HG03139 (cell line): ENCODE measurements at regions not wholly inside any gene's neighbourhood (a gene's known extent, or its start where the extent isn't known, plus 50 kb on each side); places are given as distances from the start of the nearest gene placed in this dataset.

ENCODE experiments used
- ATAC-seq: cut with Tn5 transposase; IDR thresholded peaks from one replicate; pipeline ENCODE4 v1.9.1; 2021; ENCODE audit not compliant: unreplicated experiment

DNA sequence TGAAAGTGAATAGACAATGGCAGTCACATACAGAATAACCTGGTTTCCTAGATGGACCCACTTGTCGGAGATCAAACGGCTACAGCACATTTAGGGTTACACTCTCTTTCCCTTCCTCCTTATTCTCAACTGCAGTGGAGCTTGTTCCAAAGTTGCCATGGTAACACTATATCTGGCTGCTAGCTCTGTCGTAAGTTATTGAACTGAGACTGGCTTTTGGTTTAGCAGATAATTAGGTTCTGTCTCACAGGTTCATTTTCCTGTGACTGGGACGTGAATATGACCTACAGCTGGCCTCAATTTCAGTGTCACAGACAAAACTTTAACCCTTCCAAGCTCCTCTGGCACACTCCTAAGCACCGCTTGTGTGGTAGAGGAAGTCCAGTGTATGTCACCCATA, 875.8 kb downstream of the USP25 start:
- ATAC-seq, result no peak

DNA sequence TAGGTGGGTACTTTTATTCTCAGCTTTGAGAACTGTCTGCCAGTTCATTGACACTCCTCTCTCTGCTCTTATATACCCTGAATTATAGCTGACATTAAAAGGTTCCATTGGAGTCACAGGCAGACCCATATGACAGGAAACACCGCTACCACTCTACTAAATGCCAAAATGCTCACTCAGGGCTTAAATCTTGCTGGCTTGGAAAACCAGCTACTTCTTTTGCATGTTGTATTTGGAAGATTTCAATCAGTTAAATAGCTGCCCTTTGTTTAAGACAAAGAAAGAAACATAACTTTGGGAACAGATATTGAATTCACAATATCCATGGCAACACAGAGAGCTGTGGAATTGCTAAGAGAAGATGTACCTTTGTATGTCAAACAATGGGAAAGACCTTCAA, 876.5 kb downstream of the USP25 start:
- no peak for ATAC-seq

- ATAC-seq, result no peak
These were observed 878.5 kb downstream of the USP25 start for GRCh38 chr21:16608209-16608830.

- ATAC-seq, result no peak
These were observed 889.5 kb downstream of the USP25 start for GRCh38 chr21:16619281-16619680.

- no peak for ATAC-seq
These were observed 891.1 kb downstream of the USP25 start for GRCh38 chr21:16620786-16621320.

DNA sequence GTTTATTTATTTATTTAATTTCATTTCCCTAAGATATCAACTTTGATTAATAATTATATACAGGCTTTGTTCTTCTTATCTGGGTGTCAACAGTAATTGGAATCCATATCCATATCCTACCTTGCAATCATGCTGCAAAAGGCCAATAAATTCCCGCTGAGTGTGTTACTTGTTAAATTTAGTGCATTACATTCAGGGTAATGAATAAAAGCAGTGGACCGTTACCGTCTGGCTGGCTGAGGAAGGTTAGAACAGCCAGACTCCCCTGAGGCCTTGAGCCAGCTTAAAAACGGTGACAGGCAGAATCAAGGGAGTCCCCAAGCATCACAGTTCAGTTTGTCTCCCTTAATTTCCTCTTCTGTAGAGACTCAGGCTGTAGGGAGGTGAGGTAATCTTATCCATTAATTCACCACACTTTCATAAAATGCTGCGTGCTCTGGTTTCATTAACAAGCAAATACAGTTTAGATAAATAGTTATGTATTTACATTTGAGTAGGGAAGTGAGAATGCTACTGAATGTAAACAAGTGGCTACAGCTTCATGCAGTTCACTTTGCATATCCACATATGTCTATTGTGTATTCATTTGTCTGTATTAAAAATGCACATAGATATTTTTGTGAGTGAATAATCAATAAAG, 888.2 kb upstream of the CXADR start:
- ATAC-seq, result no peak

GRCh38 chr21:16625491-16625890, 887.4 kb upstream of the CXADR start:
- no peak for ATAC-seq

GRCh38 chr21:16633831-16634459, 878.9 kb upstream of the CXADR start:
- no peak for ATAC-seq

GRCh38 chr21:16634515-16634914, 878.3 kb upstream of the CXADR start:
- ATAC-seq, result no peak

DNA sequence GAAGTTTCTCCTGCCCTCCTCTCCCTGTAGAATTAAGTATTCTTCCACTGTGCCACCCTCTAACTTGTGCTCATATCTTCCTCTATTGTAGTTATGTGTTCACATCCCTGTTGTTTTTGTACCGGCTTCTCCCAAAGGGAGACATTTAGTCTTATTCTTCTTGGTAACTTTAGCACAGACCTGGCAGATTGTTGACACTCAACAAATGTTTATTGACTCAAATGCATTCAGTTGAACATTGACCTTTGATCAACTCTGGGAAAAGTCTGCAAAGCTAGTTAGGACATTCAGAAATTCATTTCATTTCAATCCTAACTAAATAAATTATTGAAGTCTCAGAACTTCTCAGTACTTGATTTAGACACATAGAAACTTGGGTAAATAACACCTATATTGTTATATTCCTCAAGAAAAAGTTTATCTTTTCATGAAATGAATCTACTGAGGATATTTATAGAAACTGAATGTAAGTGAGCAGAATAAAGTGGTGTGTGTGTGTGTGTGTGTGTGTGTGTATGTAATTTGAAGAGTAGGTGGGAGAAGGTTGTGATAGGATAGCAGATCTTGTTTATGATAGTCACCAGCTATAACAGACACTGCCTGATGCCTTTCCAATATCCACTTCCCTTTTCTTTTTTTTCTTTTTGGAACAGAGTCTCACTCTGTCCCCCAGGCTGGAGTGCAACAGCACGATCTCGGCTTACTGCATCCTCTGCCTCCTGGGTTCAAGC, 872.4 kb upstream of the CXADR start:
- no peak for ATAC-seq

- no peak for ATAC-seq
These were observed 870.5 kb upstream of the CXADR start for GRCh38 chr21:16642353-16642752.

DNA sequence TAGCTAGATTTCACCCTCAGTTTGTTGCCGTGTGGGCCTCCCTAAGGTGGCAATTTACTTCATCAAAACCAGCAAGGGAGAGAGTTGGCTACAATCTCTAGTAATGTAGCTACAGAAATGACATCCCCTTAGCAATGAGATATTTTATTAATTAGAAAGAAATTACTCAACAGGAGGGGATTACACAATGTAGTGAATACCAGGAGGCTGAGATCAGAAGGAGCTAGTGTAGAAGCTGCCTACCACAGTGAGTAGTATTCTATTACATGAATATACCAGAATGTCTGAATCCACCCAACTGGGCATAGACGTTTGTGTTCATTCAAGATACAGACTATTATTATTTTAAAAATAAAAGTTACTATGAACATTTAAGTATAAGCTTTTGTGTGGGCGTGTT, 868.2 kb upstream of the CXADR start:
- ATAC-seq, result no peak

DNA sequence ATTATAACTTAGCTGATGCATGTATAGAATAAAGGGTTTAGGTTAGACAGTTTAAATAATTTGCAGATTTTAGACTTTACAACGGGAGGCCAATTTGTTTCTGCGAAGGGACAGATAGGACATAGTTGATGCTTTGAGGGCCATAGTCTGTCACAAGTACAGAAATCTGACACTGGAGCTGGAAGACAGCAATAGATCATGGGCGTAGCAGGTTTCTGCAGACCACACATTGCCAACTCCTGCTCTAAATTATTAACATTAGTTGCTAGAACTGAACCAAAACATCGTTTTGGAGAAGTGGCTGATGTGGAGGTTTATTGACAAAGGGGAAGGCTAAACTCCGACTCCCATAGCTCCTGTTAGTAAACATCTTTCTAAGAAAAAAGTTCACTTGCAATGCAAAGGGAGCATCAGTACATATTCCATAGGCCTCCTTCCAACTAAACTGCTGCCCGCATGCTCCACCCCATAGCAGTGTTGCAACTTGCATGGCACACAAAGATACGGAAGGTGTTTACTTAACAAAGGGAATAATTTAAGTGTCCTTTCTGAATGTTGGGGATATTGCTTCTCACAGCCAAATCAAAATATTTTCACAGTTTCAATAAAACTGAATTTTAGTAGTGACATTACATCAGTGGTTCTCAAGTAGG, 862.0 kb upstream of the CXADR start:
- ATAC-seq, result no peak

- ATAC-seq, result no peak
These were observed 860.9 kb upstream of the CXADR start for GRCh38 chr21:16651956-16652355.

- ATAC-seq, result no peak
These were observed 849.4 kb upstream of the CXADR start for GRCh38 chr21:16663436-16663835.

DNA sequence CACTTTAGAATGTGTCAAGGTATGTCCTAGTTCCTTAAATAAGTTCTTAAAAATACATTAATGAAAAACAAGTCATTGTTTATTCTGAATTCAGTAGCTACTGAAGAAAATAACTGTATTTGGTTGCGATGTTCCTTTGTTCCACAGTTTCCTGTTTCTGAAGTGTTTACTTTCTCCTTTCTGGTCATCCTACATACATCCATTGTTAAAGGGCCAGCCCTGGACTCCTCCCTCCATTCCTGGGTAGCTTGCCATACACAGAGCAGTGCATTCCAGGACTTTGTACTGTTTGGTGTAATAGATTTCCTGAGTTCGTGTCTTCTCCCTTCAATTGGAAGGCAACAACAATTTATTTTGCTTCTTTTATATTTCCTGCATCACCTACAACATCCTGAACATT, 845.4 kb upstream of the CXADR start:
- ATAC-seq, result no peak

GRCh38 chr21:16674949-16675348, 837.9 kb upstream of the CXADR start:
- no peak for ATAC-seq

DNA sequence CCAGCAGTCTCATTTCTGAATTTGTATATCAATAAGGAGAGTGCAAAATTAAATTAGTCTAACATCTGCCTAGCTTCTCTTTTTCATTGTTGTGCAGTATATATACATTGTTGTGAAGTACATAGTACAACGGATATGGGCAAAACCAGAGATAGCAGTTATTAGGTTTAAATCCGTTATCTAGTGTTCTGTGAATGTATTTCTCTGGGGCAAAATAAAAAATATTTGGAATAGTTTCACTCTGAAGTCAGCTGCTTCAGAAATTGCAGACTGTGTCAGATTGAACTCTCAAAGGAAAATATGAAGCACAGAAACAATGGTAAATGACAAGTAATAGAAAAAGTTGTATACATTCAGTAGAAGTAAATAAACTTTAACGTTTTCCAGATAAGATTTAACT, 836.5 kb upstream of the CXADR start:
- ATAC-seq, result no peak

- ATAC-seq, result no peak
These were observed 834.2 kb upstream of the CXADR start for GRCh38 chr21:16678429-16679160.

DNA sequence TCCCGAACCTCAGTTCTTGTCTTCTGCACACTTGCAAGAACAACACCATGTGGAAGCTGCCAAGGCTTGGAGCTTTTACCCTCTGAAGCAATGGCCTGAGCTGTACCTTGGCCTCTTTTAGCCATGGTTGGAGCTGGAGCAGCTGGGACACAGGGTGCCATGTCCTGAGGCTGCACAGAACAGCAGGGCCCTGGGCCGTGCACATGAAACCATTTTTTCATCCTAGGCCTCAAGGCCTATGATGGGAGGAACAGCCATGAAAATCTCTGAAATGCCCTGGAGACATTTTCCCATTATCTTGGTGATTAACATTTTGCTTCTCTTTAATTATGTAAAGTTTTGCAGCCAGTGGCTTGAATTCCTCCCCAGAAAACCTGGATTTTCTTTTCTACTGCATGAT, 817.8 kb upstream of the CXADR start:
- ATAC-seq, result no peak

GRCh38 chr21:16707274-16707673, 805.6 kb upstream of the CXADR start:
- no peak for ATAC-seq
